GM12875 (cell line): ENCODE measurements at regions not wholly inside any gene's neighbourhood (a gene's known extent, or its start where the extent isn't known, plus 50 kb on each side); places are given as distances from the start of the nearest gene placed in this dataset.
"Not testable (repeated sequence)": the region's sequence is repeated elsewhere in the genome, so short reads cannot be mapped to it uniquely, and the experiment has no call there.

Experiments used
- H3K4me3 ChIP-seq: one replicate; pipeline ENCODE4 v1.5.1; 2011; ENCODE audit warnings: low read depth, low read length, control low read depth
- TF ChIP-seq, protein P1 (sequence below): IDR thresholded peaks from 2 replicates; pipeline ENCODE4 v1.5.1; 2011; ENCODE audit warnings: low read depth, mild to moderate bottlenecking, control low read depth, inconsistent platforms, low read length, moderate library complexity, borderline replicate concordance; ENCODE audit not compliant: insufficient read depth

DNA sequence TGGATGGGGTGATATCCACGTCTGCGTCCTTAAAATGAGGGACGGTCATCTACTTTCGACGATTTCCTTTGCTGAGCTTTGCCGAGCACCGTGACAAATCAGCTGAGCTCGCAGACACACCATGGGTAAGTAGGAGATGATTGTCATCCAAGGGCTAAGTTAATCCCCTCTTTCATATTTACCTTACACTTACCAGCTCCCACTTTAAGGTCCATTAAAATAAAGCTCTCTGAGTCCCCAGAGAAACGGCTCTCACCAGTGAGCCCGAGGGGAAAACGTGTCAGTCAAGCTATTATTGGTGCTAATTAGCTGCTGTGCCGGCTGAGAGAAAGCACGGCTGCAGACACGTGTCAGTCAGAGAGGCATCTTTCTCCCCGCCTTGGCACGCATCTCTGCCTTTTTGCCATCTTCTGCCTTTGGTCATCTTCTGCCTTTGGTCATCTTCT is 72.2 kb downstream of the CRLF2 start:
- TF ChIP-seq, protein P1, sequence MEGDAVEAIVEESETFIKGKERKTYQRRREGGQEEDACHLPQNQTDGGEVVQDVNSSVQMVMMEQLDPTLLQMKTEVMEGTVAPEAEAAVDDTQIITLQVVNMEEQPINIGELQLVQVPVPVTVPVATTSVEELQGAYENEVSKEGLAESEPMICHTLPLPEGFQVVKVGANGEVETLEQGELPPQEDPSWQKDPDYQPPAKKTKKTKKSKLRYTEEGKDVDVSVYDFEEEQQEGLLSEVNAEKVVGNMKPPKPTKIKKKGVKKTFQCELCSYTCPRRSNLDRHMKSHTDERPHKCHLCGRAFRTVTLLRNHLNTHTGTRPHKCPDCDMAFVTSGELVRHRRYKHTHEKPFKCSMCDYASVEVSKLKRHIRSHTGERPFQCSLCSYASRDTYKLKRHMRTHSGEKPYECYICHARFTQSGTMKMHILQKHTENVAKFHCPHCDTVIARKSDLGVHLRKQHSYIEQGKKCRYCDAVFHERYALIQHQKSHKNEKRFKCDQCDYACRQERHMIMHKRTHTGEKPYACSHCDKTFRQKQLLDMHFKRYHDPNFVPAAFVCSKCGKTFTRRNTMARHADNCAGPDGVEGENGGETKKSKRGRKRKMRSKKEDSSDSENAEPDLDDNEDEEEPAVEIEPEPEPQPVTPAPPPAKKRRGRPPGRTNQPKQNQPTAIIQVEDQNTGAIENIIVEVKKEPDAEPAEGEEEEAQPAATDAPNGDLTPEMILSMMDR = no peak
- no peak overlapping the region for H3K4me3 ChIP-seq

DNA sequence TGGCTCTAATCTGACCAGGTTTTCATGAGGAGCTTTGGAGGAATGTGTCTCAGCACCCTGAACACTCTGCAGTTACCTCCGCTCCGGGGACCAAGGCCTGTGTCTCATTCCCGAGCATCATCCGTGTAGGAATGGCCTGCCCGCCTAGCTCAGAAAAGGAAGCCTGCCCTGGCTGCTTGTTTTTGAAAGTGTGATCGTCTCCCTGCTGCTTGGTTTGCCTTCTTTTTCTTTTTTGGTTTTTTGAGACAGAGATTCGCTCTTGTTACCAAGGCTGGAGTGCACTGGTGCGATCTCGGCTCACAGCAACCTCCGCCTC is 73.3 kb downstream of the CRLF2 start:
- TF ChIP-seq, protein P1 = no peak
- H3K4me3 ChIP-seq = no peak overlapping the region

DNA sequence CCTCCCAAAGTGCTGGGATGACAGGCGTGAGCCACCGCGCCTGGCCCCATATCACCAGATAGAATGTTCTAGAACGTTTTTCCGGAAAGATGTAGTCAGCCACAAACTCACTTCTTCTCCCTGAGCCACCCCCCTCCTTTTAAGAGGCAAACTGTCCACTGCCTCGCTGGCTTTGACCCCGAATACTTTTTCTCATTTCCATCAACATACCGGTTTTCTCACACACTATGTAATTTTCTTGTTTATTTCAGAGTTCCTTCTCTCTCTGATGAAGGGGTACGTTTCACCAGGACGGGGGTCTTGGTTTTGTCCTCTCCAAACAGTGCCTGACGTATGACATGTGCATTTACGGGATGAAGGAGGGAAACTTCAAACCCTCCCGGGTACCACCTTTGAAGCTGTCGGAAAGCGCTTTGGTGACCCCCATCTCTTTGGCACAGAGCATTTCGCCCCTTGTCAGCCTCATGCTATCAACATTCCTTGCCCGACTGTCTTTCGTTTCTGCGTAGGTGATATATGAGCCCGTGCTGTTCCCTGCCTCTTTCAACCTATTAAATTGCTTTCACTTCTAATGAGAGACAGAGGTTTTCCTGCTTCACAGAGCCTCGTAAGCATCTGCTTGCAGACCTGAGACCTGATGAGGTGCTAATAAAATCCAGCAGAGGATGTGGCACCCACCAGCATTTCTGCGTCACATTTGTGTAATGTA is 73.8 kb downstream of the CRLF2 start:
- TF ChIP-seq, protein P1 = no peak
- H3K4me3 ChIP-seq = no peak overlapping the region

DNA sequence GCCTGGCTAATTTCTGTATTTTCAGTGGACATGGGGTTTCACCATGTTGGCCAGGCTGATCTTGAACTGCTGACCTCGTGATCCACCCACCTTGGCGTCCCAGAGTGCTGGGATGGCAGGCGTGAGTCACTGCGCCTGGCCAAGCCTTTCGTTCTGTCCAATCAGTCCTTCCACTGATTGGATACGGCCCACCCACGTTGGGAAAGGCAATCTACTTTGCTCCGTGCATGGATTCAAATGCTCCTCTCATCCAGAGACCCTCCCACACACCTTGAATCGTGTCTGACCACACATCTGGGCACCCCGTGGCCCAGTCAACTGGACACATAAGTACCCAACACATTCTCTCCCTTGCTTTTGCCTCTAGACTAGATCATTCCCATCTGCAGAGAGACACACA is 74.9 kb downstream of the CRLF2 start:
- H3K4me3 ChIP-seq = no peak overlapping the region
- TF ChIP-seq, protein P1 = no peak

DNA sequence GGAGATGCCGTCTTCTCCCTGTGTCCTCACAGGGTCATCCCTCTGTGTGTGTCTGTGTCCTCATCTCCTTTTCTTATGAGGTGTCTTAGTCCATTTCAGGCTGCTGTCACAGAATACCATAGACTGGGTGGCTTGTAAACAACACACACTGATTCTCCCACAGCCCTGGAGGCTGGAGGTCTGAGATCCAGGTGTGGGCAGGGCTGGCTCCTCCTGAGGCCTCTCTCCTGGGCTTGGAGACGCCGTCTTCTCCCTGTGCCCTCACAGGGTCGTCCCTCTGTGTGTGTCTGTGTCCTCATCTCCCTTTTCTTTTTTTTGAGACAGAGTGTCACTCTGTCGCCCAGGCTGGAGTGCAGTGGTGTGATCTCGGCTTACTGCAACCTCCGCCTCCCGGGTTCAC is 75.9 kb downstream of the CRLF2 start:
- H3K4me3 ChIP-seq = not testable (repeated sequence)

DNA sequence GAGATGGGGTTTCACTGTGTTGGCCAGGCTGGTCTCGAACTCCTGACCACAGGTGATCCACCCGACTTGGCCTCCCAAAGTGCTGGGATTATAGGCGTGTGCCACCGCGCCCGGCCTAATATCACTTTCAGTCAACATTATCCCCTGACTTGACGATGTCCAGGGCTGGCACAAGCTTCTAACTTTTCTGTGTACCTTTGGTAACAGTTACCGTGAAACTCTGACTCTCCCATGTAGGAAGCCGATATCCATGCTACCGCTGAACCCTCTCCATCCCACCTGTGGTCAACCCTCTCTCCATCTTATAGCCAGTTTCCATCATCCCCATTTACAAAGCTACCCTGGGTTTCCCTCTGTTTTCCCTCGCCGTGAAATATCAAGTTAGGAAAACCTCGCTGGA is 77.5 kb downstream of the CRLF2 start:
- TF ChIP-seq, protein P1 = no peak
- no peak overlapping the region for H3K4me3 ChIP-seq

DNA sequence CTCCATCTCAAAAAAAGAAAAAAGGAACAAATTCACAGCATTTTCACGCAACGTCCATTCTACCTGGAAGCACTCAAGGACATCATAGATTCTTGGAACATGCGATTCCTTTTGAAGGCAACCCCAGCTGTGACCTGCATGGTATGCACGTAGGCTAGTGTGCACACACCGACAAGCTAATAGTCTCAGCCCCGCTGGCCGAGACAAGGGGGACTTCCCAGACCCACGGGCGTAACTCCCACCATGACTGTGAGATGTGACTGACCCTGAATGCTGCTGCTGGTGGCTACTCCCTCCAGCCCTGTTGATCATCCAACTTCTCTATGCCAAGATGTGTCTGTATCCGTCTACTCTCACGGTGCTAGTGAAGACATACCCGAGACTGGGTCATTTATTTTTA is 78.3 kb downstream of the CRLF2 start:
- TF ChIP-seq, protein P1 = no peak
- no peak overlapping the region for H3K4me3 ChIP-seq

DNA sequence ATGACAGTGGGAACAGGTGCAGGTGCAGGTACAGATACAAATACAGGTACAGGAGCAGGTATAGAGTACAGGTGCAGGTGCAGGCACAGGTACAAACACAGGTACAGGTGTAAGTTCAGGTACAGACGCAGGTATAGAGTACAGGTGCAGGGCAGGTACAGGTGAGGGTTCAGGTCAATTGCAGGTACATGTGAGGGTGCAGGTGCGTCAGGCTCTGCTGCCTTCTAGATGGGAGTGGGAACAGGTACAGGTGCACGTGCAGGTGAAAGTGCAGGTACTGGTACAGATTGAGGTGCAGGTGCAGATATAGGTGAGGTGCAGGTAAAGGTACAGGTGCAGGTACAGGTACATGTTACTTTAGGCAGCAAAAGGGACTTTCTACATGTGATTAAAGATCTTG is 85.7 kb downstream of the CRLF2 start:
- no peak overlapping the region for H3K4me3 ChIP-seq
- TF ChIP-seq, protein P1 = no peak
